ENCODE measurements at regions not wholly inside any gene's neighbourhood (a gene's known extent, or its start where the extent isn't known, plus 50 kb on each side); places are given as distances from the start of the nearest gene placed in this dataset.

- TF ChIP-seq CHD1 (IDR thresholded peaks at IDR 0.05; ENCODE audit: low read depth, low read length) (no peak), EZH2 (IDR thresholded peaks at IDR 0.05; ENCODE audit: borderline replicate concordance, control insufficient read depth, low read depth, low read length) (no peak), LARP7 (IDR thresholded peaks at IDR 0.05) (no peak), NKRF (conservative IDR thresholded peaks at IDR 0.05) (no peak), SMAD1 (IDR thresholded peaks at IDR 0.05; ENCODE audit: low read depth, partially characterized antibody) (no peak), SREBF1 (IDR thresholded peaks at IDR 0.05; ENCODE audit: low read length) (no peak), NFIC (IDR thresholded peaks at IDR 0.05; ENCODE audit: low read depth, low read length) (no peak), NFYB (IDR thresholded peaks at IDR 0.05; ENCODE audit: insufficient read depth, low read depth, low read length) (no peak), ZNF687 (IDR thresholded peaks at IDR 0.05) (no peak), MYC (IDR thresholded peaks at IDR 0.05; ENCODE audit: insufficient read depth, insufficient read length, insufficient replicate concordance, low read length, severe bottlenecking) (no peak), EP300 (IDR thresholded peaks at IDR 0.05; ENCODE audit: borderline replicate concordance in 1 of 2, control insufficient read depth in 1 of 2, low read depth in 2 of 2, low read length in 2 of 2) (no peak)
These were observed 209.6 kb upstream of the SLC16A7 start for GRCh38 chr12:59386236-59386635.

More at GRCh38 chr12:59386236-59386635, 209.6 kb upstream of the SLC16A7 start:
- Histone ChIP-seq H4K20me1 (ENCODE audit: control insufficient read depth, insufficient read depth) (no peaks in the 10 kb centered on the region), H3K79me2 (ENCODE audit: control insufficient read depth, insufficient read depth, low read length) (no peaks in the 10 kb centered on the region), H3K4me3 (no peak overlapping the region), H3K9ac (ENCODE audit: control insufficient read depth, insufficient read depth, low read length) (no peak overlapping the region), H3K27me3 (replicated peaks in 1 of 2; ENCODE audit: control insufficient read depth in 2 of 2, insufficient read depth in 2 of 2, low read length in 1 of 2) (no peaks in the 10 kb centered on the region; a peak in 1 of 4 replicates), H2AFZ (ENCODE audit: control insufficient read depth, low read depth, low read length) (no peak overlapping the region), H3K36me3 (ENCODE audit: control insufficient read depth in 2 of 2, insufficient read depth in 2 of 2, low read length in 1 of 2) (no peaks in the 10 kb centered on the region), H3K4me1 (ENCODE audit: control insufficient read depth, insufficient read depth, low read length) (no peaks in the 10 kb centered on the region), H3K4me2 (ENCODE audit: control insufficient read depth, insufficient read depth) (no peak overlapping the region), H3K27ac (ENCODE audit: control insufficient read depth, insufficient read depth) (no peak overlapping the region), H3K9me3 (replicated peaks; ENCODE audit: control insufficient read depth, insufficient read depth, low read length) (no peaks in the 10 kb centered on the region)
- ChIA-PET SMC1A (ENCODE audit: uncharacterized antibody, unreplicated experiment) (no interaction called here), CTCF (no interaction called here), RAD21 (ENCODE audit: unreplicated experiment) (no interaction called here), POLR2A (no interaction called here)
- no peak for FAIRE-seq
- BruUV-seq (replicated peaks) = no TSS peak
- ATAC-seq = no peak
- 27% methylated on average over 1 of the region's 1 CpG for WGBS (ENCODE audit: insufficient coverage, insufficient replicate concordance, low lambda C conversion rate, missing lambda C conversion rate)
- no peak for DNase-seq (ENCODE audit: low read depth, low spot score)
- in situ Hi-C loops (cut with MboI) = no loop called here
- intact Hi-C loops (cut with micrococcal nuclease; ENCODE audit: unreplicated experiment) = no loop called here

Measured in GM12878 (cell line).